ENCODE measurements at regions not wholly inside any gene's neighbourhood (a gene's known extent, or its start where the extent isn't known, plus 50 kb on each side); places are given as distances from the start of the nearest gene placed in this dataset.

GRCh38 chr13:23992781-23993679 lies 95.7 kb upstream of the C1QTNF9B start:
- DNase-seq (ENCODE audit: low read depth, low spot score): no peak
- no peak for FAIRE-seq
- dilution Hi-C loops (cut with MboI; ENCODE audit: extremely low pct_ligation_motif_present, low sequenced_read_pairs): no loop called here

GRCh38 chr13:23993680-23993985 lies 96.3 kb upstream of the C1QTNF9B start:
- Histone ChIP-seq H3K27ac (ENCODE audit: control insufficient read depth, insufficient read depth, low read length) (no peak overlapping the region), H3K4me1 (ENCODE audit: control insufficient read depth, extremely low read depth, insufficient read depth, low read length) (no peaks in the 10 kb centered on the region), H3K27me3 (ENCODE audit: control insufficient read depth, extremely low read depth, insufficient read depth, low read length) (peaks cover 20% of the 10 kb centered on the region), H3K9ac (ENCODE audit: control insufficient read depth, extremely low read depth, insufficient read depth, low read length) (no peak overlapping the region), H4K20me1 (ENCODE audit: control insufficient read depth, extremely low read depth, insufficient read depth, low read length) (no peaks in the 10 kb centered on the region), H3K9me3 (ENCODE audit: control insufficient read depth, low read depth, low read length) (no peaks in the 10 kb centered on the region), H2AFZ (ENCODE audit: control insufficient read depth, low read length) (no peak overlapping the region), H3K79me2 (ENCODE audit: control insufficient read depth, insufficient read depth, low read length) (no peaks in the 10 kb centered on the region), H3K9me1 (ENCODE audit: control insufficient read depth, extremely low read depth, insufficient read depth, low read length) (no peaks in the 10 kb centered on the region), H3K36me3 (ENCODE audit: control insufficient read depth in 2 of 2, extremely low read depth in 1 of 2, insufficient read depth in 2 of 2, low read length in 2 of 2) (no peaks in the 10 kb centered on the region), H3K4me3 (ENCODE audit: control insufficient read depth in 2 of 3, extremely low read depth in 1 of 3, insufficient read depth in 2 of 3, low read depth in 1 of 3, low read length in 3 of 3) (no peak overlapping the region), H3K4me2 (ENCODE audit: control insufficient read depth, extremely low read depth, insufficient read depth, low read depth, low read length) (no peak overlapping the region)
- dilution Hi-C loops (cut with MboI; ENCODE audit: extremely low pct_ligation_motif_present, low sequenced_read_pairs): no loop called here
- DNase-seq (ENCODE audit: low read depth, low spot score) (no peak), FAIRE-seq (no peak)
- no peak for TF ChIP-seq EZH2 (IDR thresholded peaks at IDR 0.05; ENCODE audit: low read length)
- TF ChIP-seq, protein P1, sequence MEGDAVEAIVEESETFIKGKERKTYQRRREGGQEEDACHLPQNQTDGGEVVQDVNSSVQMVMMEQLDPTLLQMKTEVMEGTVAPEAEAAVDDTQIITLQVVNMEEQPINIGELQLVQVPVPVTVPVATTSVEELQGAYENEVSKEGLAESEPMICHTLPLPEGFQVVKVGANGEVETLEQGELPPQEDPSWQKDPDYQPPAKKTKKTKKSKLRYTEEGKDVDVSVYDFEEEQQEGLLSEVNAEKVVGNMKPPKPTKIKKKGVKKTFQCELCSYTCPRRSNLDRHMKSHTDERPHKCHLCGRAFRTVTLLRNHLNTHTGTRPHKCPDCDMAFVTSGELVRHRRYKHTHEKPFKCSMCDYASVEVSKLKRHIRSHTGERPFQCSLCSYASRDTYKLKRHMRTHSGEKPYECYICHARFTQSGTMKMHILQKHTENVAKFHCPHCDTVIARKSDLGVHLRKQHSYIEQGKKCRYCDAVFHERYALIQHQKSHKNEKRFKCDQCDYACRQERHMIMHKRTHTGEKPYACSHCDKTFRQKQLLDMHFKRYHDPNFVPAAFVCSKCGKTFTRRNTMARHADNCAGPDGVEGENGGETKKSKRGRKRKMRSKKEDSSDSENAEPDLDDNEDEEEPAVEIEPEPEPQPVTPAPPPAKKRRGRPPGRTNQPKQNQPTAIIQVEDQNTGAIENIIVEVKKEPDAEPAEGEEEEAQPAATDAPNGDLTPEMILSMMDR (optimal IDR thresholded peaks at IDR 0.05 in 1 of 3, IDR thresholded peaks at IDR 0.05 in 1 of 3, conservative IDR thresholded peaks at IDR 0.05 in 1 of 3; ENCODE audit: extremely low read depth in 1 of 3, insufficient read depth in 2 of 3, low read length in 3 of 3): no peak

More at GRCh38 chr13:23992781-23993679, 95.7 kb upstream of the C1QTNF9B start:
- H3K79me2 ChIP-seq (ENCODE audit: control insufficient read depth, insufficient read depth, low read length): no peaks in the 10 kb centered on the region
- H3K27ac ChIP-seq (ENCODE audit: control insufficient read depth, insufficient read depth, low read length): no peak overlapping the region
- H4K20me1 ChIP-seq (ENCODE audit: control insufficient read depth, extremely low read depth, insufficient read depth, low read length): no peaks in the 10 kb centered on the region
- no peak overlapping the region for H3K4me3 ChIP-seq (ENCODE audit: control insufficient read depth in 2 of 3, extremely low read depth in 1 of 3, insufficient read depth in 2 of 3, low read depth in 1 of 3, low read length in 3 of 3)
- H3K9ac ChIP-seq (ENCODE audit: control insufficient read depth, extremely low read depth, insufficient read depth, low read length): no peak overlapping the region
- H3K4me1 ChIP-seq (ENCODE audit: control insufficient read depth, extremely low read depth, insufficient read depth, low read length): no peaks in the 10 kb centered on the region
- no peaks in the 10 kb centered on the region for H3K9me1 ChIP-seq (ENCODE audit: control insufficient read depth, extremely low read depth, insufficient read depth, low read length)
- peaks cover 20% of the 10 kb centered on the region for H3K27me3 ChIP-seq (ENCODE audit: control insufficient read depth, extremely low read depth, insufficient read depth, low read length)
- no peak for TF ChIP-seq EZH2 (IDR thresholded peaks at IDR 0.05; ENCODE audit: low read length)
- TF ChIP-seq, protein P1 (optimal IDR thresholded peaks at IDR 0.05 in 1 of 3, IDR thresholded peaks at IDR 0.05 in 1 of 3, conservative IDR thresholded peaks at IDR 0.05 in 1 of 3; ENCODE audit: extremely low read depth in 1 of 3, insufficient read depth in 2 of 3, low read length in 3 of 3): no peak
- H3K36me3 ChIP-seq (ENCODE audit: control insufficient read depth in 2 of 2, extremely low read depth in 1 of 2, insufficient read depth in 2 of 2, low read length in 2 of 2): no peaks in the 10 kb centered on the region
- H2AFZ ChIP-seq (ENCODE audit: control insufficient read depth, low read length): no peak overlapping the region
- H3K4me2 ChIP-seq (ENCODE audit: control insufficient read depth, extremely low read depth, insufficient read depth, low read depth, low read length): no peak overlapping the region
- no peaks in the 10 kb centered on the region for H3K9me3 ChIP-seq (ENCODE audit: control insufficient read depth, low read depth, low read length)
